ENCODE measurements at regions not wholly inside any gene's neighbourhood (a gene's known extent, or its start where the extent isn't known, plus 50 kb on each side); places are given as distances from the start of the nearest gene placed in this dataset.

DNA sequence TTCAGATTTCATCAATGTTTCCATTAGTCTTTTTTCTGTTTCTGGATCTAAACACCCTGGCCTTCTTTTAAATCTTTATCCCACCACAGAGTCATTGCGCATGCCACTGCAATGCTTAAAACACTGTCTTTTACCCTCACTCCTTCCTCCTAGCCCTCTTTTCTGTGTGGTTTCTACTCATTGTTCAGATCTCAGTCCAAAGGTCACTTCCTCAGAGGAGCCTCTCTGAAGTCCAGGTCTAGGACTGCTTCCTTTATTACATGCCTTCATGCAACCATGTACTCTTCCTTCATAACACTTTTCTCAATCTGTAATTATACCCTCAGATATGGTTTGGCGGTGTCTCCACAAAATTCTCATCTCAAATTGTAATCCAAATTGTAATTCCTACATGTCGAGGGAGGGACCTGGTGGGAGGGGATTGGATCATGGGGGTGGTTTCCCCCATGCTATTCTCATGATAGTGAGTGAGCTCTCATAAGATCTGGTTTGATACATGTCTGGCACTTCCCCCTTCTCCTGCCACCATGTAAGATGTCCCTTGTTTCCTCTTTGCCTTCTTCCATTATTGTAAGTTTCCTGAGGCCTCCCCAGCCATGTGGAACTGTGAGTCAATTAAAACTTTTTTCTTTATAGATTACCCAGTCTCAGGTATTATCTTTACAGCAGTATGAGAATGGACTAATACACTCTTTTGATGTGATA lies 808.9 kb downstream of the DIAPH3 start:
- Histone ChIP-seq H3K79me2 (ENCODE audit: control insufficient read depth, insufficient read depth, low read length) (no peaks in the 10 kb centered on the region), H3K27me3 (replicated peaks in 1 of 2; ENCODE audit: control insufficient read depth in 2 of 2, insufficient read depth in 2 of 2, low read length in 1 of 2) (no peaks in the 10 kb centered on the region), H3K9ac (ENCODE audit: control insufficient read depth, insufficient read depth, low read length) (no peak overlapping the region), H4K20me1 (ENCODE audit: control insufficient read depth, insufficient read depth) (no peaks in the 10 kb centered on the region), H3K27ac (ENCODE audit: control insufficient read depth, insufficient read depth) (no peak overlapping the region), H3K36me3 (ENCODE audit: control insufficient read depth in 2 of 2, insufficient read depth in 2 of 2, low read length in 1 of 2) (no peaks in the 10 kb centered on the region), H3K9me3 (replicated peaks; ENCODE audit: control insufficient read depth, insufficient read depth, low read length) (no peaks in the 10 kb centered on the region), H3K4me2 (ENCODE audit: control insufficient read depth, insufficient read depth) (no peak overlapping the region), H3K4me1 (ENCODE audit: control insufficient read depth, insufficient read depth, low read length) (no peaks in the 10 kb centered on the region), H3K4me3 (no peak overlapping the region), H2AFZ (ENCODE audit: control insufficient read depth, low read depth, low read length) (no peak overlapping the region)
- CTCF ChIA-PET = no interaction called here
- POLR2A ChIA-PET = no interaction called here
- in situ Hi-C loops (cut with MboI) = no loop called here
- WGBS (ENCODE audit: insufficient coverage, insufficient replicate concordance, low lambda C conversion rate, missing lambda C conversion rate) = 45% methylated on average over 3 of the region's 3 CpGs
- ATAC-seq (peak; percentile 50), DNase-seq (ENCODE audit: low read depth, low spot score) (no peak), FAIRE-seq (no peak)
- intact Hi-C loops (cut with micrococcal nuclease; ENCODE audit: unreplicated experiment) = no loop called here
- RAD21 ChIA-PET (ENCODE audit: unreplicated experiment) = no interaction called here
- TF ChIP-seq, protein P1, sequence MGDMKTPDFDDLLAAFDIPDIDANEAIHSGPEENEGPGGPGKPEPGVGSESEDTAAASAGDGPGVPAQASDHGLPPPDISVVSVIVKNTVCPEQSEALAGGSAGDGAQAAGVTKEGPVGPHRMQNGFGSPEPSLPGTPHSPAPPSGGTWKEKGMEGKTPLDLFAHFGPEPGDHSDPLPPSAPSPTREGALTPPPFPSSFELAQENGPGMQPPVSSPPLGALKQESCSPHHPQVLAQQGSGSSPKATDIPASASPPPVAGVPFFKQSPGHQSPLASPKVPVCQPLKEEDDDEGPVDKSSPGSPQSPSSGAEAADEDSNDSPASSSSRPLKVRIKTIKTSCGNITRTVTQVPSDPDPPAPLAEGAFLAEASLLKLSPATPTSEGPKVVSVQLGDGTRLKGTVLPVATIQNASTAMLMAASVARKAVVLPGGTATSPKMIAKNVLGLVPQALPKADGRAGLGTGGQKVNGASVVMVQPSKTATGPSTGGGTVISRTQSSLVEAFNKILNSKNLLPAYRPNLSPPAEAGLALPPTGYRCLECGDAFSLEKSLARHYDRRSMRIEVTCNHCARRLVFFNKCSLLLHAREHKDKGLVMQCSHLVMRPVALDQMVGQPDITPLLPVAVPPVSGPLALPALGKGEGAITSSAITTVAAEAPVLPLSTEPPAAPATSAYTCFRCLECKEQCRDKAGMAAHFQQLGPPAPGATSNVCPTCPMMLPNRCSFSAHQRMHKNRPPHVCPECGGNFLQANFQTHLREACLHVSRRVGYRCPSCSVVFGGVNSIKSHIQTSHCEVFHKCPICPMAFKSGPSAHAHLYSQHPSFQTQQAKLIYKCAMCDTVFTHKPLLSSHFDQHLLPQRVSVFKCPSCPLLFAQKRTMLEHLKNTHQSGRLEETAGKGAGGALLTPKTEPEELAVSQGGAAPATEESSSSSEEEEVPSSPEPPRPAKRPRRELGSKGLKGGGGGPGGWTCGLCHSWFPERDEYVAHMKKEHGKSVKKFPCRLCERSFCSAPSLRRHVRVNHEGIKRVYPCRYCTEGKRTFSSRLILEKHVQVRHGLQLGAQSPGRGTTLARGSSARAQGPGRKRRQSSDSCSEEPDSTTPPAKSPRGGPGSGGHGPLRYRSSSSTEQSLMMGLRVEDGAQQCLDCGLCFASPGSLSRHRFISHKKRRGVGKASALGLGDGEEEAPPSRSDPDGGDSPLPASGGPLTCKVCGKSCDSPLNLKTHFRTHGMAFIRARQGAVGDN (IDR thresholded peaks at IDR 0.05) = no peak
- no peak for TF ChIP-seq CBX5 (IDR thresholded peaks at IDR 0.05; ENCODE audit: low read depth)
- TF ChIP-seq RCOR1 (conservative IDR thresholded peaks at IDR 0.05; ENCODE audit: low read depth, low read length) = no peak
- TF ChIP-seq, protein P2, sequence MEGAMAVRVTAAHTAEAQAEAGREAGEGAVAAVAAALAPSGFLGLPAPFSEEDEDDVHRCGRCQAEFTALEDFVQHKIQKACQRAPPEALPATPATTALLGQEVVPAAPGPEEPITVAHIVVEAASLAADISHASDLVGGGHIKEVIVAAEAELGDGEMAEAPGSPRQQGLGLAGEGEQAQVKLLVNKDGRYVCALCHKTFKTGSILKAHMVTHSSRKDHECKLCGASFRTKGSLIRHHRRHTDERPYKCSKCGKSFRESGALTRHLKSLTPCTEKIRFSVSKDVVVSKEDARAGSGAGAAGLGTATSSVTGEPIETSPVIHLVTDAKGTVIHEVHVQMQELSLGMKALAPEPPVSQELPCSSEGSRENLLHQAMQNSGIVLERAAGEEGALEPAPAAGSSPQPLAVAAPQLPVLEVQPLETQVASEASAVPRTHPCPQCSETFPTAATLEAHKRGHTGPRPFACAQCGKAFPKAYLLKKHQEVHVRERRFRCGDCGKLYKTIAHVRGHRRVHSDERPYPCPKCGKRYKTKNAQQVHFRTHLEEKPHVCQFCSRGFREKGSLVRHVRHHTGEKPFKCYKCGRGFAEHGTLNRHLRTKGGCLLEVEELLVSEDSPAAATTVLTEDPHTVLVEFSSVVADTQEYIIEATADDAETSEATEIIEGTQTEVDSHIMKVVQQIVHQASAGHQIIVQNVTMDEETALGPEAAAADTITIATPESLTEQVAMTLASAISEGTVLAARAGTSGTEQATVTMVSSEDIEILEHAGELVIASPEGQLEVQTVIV (IDR thresholded peaks at IDR 0.05; ENCODE audit: borderline replicate concordance, partially characterized antibody) = no peak
- no peak for TF ChIP-seq EP300 (IDR thresholded peaks at IDR 0.05; ENCODE audit: borderline replicate concordance in 1 of 2, control insufficient read depth in 1 of 2, low read depth in 2 of 2, low read length in 2 of 2)
- no peak for TF ChIP-seq KDM1A (IDR thresholded peaks at IDR 0.05; ENCODE audit: borderline replicate concordance)
- TF ChIP-seq RAD21 (IDR thresholded peaks at IDR 0.05; ENCODE audit: insufficient read depth, low read depth, low read length) = no peak
- no peak for TF ChIP-seq NFIC (IDR thresholded peaks at IDR 0.05; ENCODE audit: low read depth, low read length)
- TF ChIP-seq, protein P3, sequence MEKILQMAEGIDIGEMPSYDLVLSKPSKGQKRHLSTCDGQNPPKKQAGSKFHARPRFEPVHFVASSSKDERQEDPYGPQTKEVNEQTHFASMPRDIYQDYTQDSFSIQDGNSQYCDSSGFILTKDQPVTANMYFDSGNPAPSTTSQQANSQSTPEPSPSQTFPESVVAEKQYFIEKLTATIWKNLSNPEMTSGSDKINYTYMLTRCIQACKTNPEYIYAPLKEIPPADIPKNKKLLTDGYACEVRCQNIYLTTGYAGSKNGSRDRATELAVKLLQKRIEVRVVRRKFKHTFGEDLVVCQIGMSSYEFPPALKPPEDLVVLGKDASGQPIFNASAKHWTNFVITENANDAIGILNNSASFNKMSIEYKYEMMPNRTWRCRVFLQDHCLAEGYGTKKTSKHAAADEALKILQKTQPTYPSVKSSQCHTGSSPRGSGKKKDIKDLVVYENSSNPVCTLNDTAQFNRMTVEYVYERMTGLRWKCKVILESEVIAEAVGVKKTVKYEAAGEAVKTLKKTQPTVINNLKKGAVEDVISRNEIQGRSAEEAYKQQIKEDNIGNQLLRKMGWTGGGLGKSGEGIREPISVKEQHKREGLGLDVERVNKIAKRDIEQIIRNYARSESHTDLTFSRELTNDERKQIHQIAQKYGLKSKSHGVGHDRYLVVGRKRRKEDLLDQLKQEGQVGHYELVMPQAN (conservative IDR thresholded peaks at IDR 0.05) = no peak
- no peak for TF ChIP-seq GABPA (IDR thresholded peaks at IDR 0.05; ENCODE audit: low read depth)
- no peak for TF ChIP-seq BMI1 (IDR thresholded peaks at IDR 0.05; ENCODE audit: borderline replicate concordance)
- SMC1A ChIA-PET (ENCODE audit: uncharacterized antibody, unreplicated experiment) = no interaction called here
- BruUV-seq (replicated peaks) = no TSS peak
